ENCODE measurements at regions not wholly inside any gene's neighbourhood (a gene's known extent, or its start where the extent isn't known, plus 50 kb on each side); places are given as distances from the start of the nearest gene placed in this dataset.

DNA sequence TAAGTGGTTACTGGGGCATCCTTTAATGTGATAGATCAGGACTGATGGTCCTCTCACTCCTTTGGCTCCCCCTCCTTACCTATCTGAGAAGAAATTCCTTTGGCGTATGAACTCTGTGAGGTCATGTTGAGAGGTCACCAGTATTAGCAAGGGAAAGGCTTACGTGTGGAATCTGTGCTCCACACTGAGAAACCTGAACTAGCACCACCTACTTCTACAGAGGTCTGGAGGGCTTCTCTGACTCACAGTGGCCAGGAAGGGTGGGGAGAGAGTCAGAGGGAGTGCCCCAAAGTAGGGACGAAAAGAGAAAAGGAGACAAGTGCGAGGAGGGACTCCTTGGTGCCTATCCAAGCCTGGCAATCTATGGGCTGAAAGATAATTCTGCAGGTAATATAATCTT is 348.6 kb downstream of the TNS1 start:
- H3K4me3 Mint-ChIP-seq: no peak overlapping the region
- H3K27ac Mint-ChIP-seq: no peak overlapping the region
- no peaks in the 10 kb centered on the region for H4K20me1 ChIP-seq (ENCODE audit: control insufficient read depth, insufficient read depth, low read length, poor library complexity, severe bottlenecking)
- no peak overlapping the region for H3K4me2 ChIP-seq (replicated peaks; ENCODE audit: low read depth, low read length, poor library complexity, severe bottlenecking)
- no peaks in the 10 kb centered on the region for H3K79me2 ChIP-seq (ENCODE audit: control insufficient read depth, insufficient read depth, low read length)
- intact Hi-C loops (cut with micrococcal nuclease): no loop called here
- ChIA-PET CTCF (no interaction called here), POLR2A (no interaction called here)
- TF ChIP-seq, protein P1, sequence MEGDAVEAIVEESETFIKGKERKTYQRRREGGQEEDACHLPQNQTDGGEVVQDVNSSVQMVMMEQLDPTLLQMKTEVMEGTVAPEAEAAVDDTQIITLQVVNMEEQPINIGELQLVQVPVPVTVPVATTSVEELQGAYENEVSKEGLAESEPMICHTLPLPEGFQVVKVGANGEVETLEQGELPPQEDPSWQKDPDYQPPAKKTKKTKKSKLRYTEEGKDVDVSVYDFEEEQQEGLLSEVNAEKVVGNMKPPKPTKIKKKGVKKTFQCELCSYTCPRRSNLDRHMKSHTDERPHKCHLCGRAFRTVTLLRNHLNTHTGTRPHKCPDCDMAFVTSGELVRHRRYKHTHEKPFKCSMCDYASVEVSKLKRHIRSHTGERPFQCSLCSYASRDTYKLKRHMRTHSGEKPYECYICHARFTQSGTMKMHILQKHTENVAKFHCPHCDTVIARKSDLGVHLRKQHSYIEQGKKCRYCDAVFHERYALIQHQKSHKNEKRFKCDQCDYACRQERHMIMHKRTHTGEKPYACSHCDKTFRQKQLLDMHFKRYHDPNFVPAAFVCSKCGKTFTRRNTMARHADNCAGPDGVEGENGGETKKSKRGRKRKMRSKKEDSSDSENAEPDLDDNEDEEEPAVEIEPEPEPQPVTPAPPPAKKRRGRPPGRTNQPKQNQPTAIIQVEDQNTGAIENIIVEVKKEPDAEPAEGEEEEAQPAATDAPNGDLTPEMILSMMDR (IDR thresholded peaks at IDR 0.05): no peak
- H3K4me3 ChIP-seq (ENCODE audit: control extremely low read depth in 1 of 5, extremely low read depth in 1 of 5, insufficient read depth in 1 of 5, low read depth in 2 of 5, low read length in 4 of 5): no peak overlapping the region
- no peaks in the 10 kb centered on the region for H3K4me1 ChIP-seq (ENCODE audit: control insufficient read depth in 2 of 2, insufficient read depth in 2 of 2, low read length in 2 of 2)
- no peaks in the 10 kb centered on the region for H3K9me3 Mint-ChIP-seq (ENCODE audit: insufficient read depth)
- ATAC-seq (ENCODE audit: low read depth) (no peak), DNase-seq (no peak)
- H3K9me3 ChIP-seq (ENCODE audit: control extremely low read depth in 1 of 3, control insufficient read depth in 2 of 3, insufficient read depth in 1 of 3, low read length in 2 of 3): no peaks in the 10 kb centered on the region
- H3K27me3 ChIP-seq (replicated peaks in 1 of 4; ENCODE audit: control extremely low read depth in 1 of 4, control insufficient read depth in 3 of 4, insufficient read depth in 4 of 4, low read length in 3 of 4): peaks cover 0 to 19% (median 4%) of the 10 kb centered on the region in 4 experiments
- H2AFZ ChIP-seq (ENCODE audit: insufficient read depth, low read depth, low read length, poor library complexity, severe bottlenecking): no peak overlapping the region
- no CpG with 5 or more reads among the region's 4 CpGs for WGBS (ENCODE audit: insufficient coverage)
- no peaks in the 10 kb centered on the region for H3K4me1 Mint-ChIP-seq
- no peaks in the 10 kb centered on the region for H3K36me3 ChIP-seq (replicated peaks in 1 of 2; ENCODE audit: control extremely low read depth in 1 of 2, control insufficient read depth in 1 of 2, extremely low read depth in 1 of 2, insufficient read depth in 2 of 2, low read length in 1 of 2)
- H3K27ac ChIP-seq (ENCODE audit: low read length in 2 of 2): no peak overlapping the region
- H3K27me3 Mint-ChIP-seq: peaks cover 20% of the 10 kb centered on the region
- no peak overlapping the region for H3K9ac ChIP-seq (ENCODE audit: low read length)

DNA sequence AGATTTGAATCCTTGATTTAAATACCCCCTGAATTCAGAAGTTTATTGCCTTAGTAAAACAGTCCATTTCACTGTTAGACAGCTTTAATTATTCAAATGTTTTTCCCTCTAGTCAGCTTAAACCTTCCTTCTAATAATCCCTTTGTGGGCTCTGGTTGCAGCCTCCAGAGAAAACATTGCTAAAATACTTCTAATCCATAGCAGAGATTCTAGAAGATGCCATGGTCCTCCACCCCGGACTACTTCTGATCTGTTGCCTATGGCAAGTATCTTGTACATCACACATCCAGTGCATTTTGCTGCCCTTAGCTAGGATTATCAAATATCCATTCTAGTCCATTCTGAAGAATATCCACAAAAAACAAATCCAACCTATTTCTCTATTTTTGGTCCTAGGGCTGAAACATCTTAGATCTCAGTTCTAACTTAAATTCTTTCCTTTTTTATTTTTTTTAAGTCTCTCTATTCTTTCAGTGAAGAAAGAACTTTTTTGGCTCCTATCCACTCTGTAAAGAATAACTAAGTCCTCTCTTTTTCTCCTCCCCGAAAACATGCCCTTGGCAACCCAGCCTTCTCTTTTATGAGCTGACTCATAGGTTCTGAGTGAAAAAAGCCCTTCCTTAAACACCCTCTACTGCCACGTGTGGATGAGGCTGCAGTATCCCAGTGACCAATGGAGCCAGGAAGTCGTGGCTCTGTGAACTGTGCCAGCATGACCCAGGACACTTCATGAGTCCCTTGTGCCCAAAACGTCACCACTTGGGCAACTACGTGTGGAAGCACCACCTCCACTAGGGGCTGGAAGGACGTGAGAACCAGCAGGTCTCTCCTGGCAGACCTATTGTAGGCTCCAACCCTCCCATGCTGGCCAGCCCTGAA is 349.8 kb downstream of the TNS1 start:
- ATAC-seq (ENCODE audit: low read depth) (no peak), DNase-seq (no peak)
- no peak overlapping the region for H3K4me3 Mint-ChIP-seq
- no peak overlapping the region for H3K27ac Mint-ChIP-seq
- H3K27me3 Mint-ChIP-seq: peaks cover 22% of the 10 kb centered on the region
- ChIA-PET POLR2A (no interaction called here), CTCF (no interaction called here)
- Histone ChIP-seq H3K27me3 (replicated peaks in 1 of 4; ENCODE audit: control extremely low read depth in 1 of 4, control insufficient read depth in 3 of 4, insufficient read depth in 4 of 4, low read length in 3 of 4) (peaks cover 0 to 19% (median 4%) of the 10 kb centered on the region in 4 experiments), H3K9me3 (ENCODE audit: control extremely low read depth in 1 of 3, control insufficient read depth in 2 of 3, insufficient read depth in 1 of 3, low read length in 2 of 3) (no peaks in the 10 kb centered on the region), H3K36me3 (replicated peaks in 1 of 2; ENCODE audit: control extremely low read depth in 1 of 2, control insufficient read depth in 1 of 2, extremely low read depth in 1 of 2, insufficient read depth in 2 of 2, low read length in 1 of 2) (no peaks in the 10 kb centered on the region), H3K4me3 (ENCODE audit: control extremely low read depth in 1 of 5, extremely low read depth in 1 of 5, insufficient read depth in 1 of 5, low read depth in 2 of 5, low read length in 4 of 5) (no peak overlapping the region), H3K9ac (ENCODE audit: low read length) (no peak overlapping the region), H3K4me1 (ENCODE audit: control insufficient read depth in 2 of 2, insufficient read depth in 2 of 2, low read length in 2 of 2) (no peaks in the 10 kb centered on the region), H3K4me2 (replicated peaks; ENCODE audit: low read depth, low read length, poor library complexity, severe bottlenecking) (no peak overlapping the region), H4K20me1 (ENCODE audit: control insufficient read depth, insufficient read depth, low read length, poor library complexity, severe bottlenecking) (no peaks in the 10 kb centered on the region), H3K79me2 (ENCODE audit: control insufficient read depth, insufficient read depth, low read length) (no peaks in the 10 kb centered on the region), H2AFZ (ENCODE audit: insufficient read depth, low read depth, low read length, poor library complexity, severe bottlenecking) (no peak overlapping the region), H3K27ac (ENCODE audit: low read length in 2 of 2) (no peak overlapping the region)
- WGBS (ENCODE audit: insufficient coverage): 36% methylated on average over 6 of the region's 7 CpGs
- intact Hi-C loops (cut with micrococcal nuclease): no loop called here
- no peaks in the 10 kb centered on the region for H3K4me1 Mint-ChIP-seq
- TF ChIP-seq EZH2 (IDR thresholded peaks at IDR 0.05; ENCODE audit: borderline replicate concordance, insufficient read depth, low read depth, low read length, poor library complexity, severe bottlenecking): no peak
- TF ChIP-seq, protein P1 (IDR thresholded peaks at IDR 0.05): no peak
- no peaks in the 10 kb centered on the region for H3K9me3 Mint-ChIP-seq (ENCODE audit: insufficient read depth)
